CD14-positive monocyte (primary cell): ENCODE measurements at regions not wholly inside any gene's neighbourhood (a gene's known extent, or its start where the extent isn't known, plus 50 kb on each side); places are given as distances from the start of the nearest gene placed in this dataset.
A peak's percentile ranks its signal among the peaks of the same experiment; 100 is the strongest.

Source experiments
- DNase-seq, 3 donors: peaks; one replicate each; pipeline ENCODE4 v3.0.0-alpha.2; 2011 to 2022
- H2AFZ ChIP-seq: 2 replicates; pipeline ENCODE4 v1.6.0; 2012; ENCODE audit warnings: mild to moderate bottlenecking, low read depth, low read length, inconsistent platforms; ENCODE audit not compliant: insufficient read depth, poor library complexity, severe bottlenecking
- H3K27ac ChIP-seq, 2 donors: 1 replicate in 1 of 2; 2 replicates in 1 of 2; pipeline ENCODE4 v1.5.1; 2012 to 2013; ENCODE audit warnings: low read length in 2 of 2, control low read depth in 1 of 2, inconsistent platforms in 1 of 2, low read depth in 1 of 2, mild to moderate bottlenecking in 1 of 2
- H3K27me3 ChIP-seq, 2 donors: one replicate each; pipeline versions ENCODE4 v1.6.0 to v1.6.1; 2011 to 2013; ENCODE audit warnings: low read length in 2 of 2; ENCODE audit not compliant: control insufficient read depth in 2 of 2, insufficient read depth in 2 of 2
- H3K36me3 ChIP-seq, 2 donors: replicated peaks in 1 of 2; 1 replicate in 1 of 2; 2 replicates in 1 of 2; pipeline versions ENCODE4 v1.5.1 to v1.6.1; 2012 to 2013; ENCODE audit warnings: low read length in 2 of 2, control low read depth in 1 of 2, inconsistent platforms in 1 of 2, mild to moderate bottlenecking in 1 of 2; ENCODE audit not compliant: insufficient read depth in 2 of 2, control insufficient read depth in 1 of 2
- H3K4me1 ChIP-seq, 2 donors: 1 replicate in 1 of 2; 2 replicates in 1 of 2; pipeline versions ENCODE4 v1.5.1 to v1.6.1; 2012 to 2013; ENCODE audit warnings: low read length in 2 of 2, control low read depth in 1 of 2, inconsistent platforms in 1 of 2, mild to moderate bottlenecking in 1 of 2, moderate library complexity in 1 of 2; ENCODE audit not compliant: insufficient read depth in 2 of 2, control insufficient read depth in 1 of 2
- H3K4me2 ChIP-seq: replicated peaks from 2 replicates; pipeline ENCODE3; 2012; ENCODE audit warnings: low read length, moderate library complexity, mild to moderate bottlenecking; ENCODE audit not compliant: poor library complexity, severe bottlenecking; ENCODE audit errors: extremely low read depth
- H3K4me3 ChIP-seq, 3 experiments: fragments of 200-600 bp in 1 of 3; sonication (generic) in 1 of 3; replicated peaks in 1 of 3; 1 replicate in 2 of 3; 2 replicates in 1 of 3; pipeline ENCODE4 v1.5.1; 2011 to 2013; ENCODE audit warnings: low read length in 3 of 3, mild to moderate bottlenecking in 3 of 3, control low read depth in 2 of 3, low read depth in 2 of 3, inconsistent platforms in 1 of 3, moderate library complexity in 1 of 3
- H3K79me2 ChIP-seq: 2 replicates; pipeline ENCODE4 v1.6.0; 2012; ENCODE audit warnings: mild to moderate bottlenecking, control low read depth, inconsistent platforms, low read length, moderate library complexity; ENCODE audit not compliant: insufficient read depth
- H3K9ac ChIP-seq: 2 replicates; pipeline ENCODE4 v1.6.0; 2017; ENCODE audit warnings: low read length, mild to moderate bottlenecking; ENCODE audit not compliant: insufficient read depth, poor library complexity, severe bottlenecking
- H3K9me3 ChIP-seq, 2 donors: replicated peaks in 1 of 2; 1 replicate in 1 of 2; 2 replicates in 1 of 2; pipeline versions ENCODE4 v1.5.1 to v1.6.1; 2012 to 2013; ENCODE audit warnings: low read length in 2 of 2, control low read depth in 1 of 2; ENCODE audit not compliant: control insufficient read depth in 1 of 2, insufficient read depth in 1 of 2
- H4K20me1 ChIP-seq: 2 replicates; pipeline ENCODE4 v1.6.0; 2012; ENCODE audit warnings: mild to moderate bottlenecking, low read length, control low read depth, moderate library complexity; ENCODE audit not compliant: insufficient read depth
- H3K27ac Mint-ChIP-seq, 7 donors: one replicate each; pipeline ENCODE4 v1.8.0; 2020; ENCODE audit warnings: mild to moderate bottlenecking in 7 of 7, mixed read lengths in 7 of 7, moderate library complexity in 6 of 7, inconsistent platforms in 2 of 7
- H3K27me3 Mint-ChIP-seq, 3 donors: one replicate each; pipeline ENCODE4 v1.8.0; 2021 to 2022; ENCODE audit warnings: low read depth in 3 of 3, mild to moderate bottlenecking in 3 of 3, mixed read lengths in 3 of 3, moderate library complexity in 3 of 3, inconsistent platforms in 1 of 3
- H3K36me3 Mint-ChIP-seq, 2 donors: one replicate each; pipeline ENCODE4 v1.8.0; 2020; ENCODE audit warnings: mixed read lengths in 2 of 2, inconsistent platforms in 1 of 2, mild to moderate bottlenecking in 1 of 2
- H3K4me1 Mint-ChIP-seq: one replicate; pipeline ENCODE4 v1.8.0; 2020; ENCODE audit warnings: mild to moderate bottlenecking, mixed read lengths
- H3K4me3 Mint-ChIP-seq, 2 donors: one replicate each; pipeline ENCODE4 v1.8.0; 2020; ENCODE audit warnings: mild to moderate bottlenecking in 2 of 2, mixed read lengths in 2 of 2, moderate library complexity in 1 of 2
- H3K9me3 Mint-ChIP-seq, 7 donors: one replicate each; pipeline ENCODE4 v1.8.0; 2020 to 2022; ENCODE audit warnings: mixed read lengths in 7 of 7, mild to moderate bottlenecking in 6 of 7, moderate library complexity in 6 of 7, inconsistent platforms in 2 of 7
- CTCF ChIP-seq: fragments of 200-600 bp; IDR thresholded peaks from one replicate; pipeline ENCODE4 v1.8.0; 2022; ENCODE audit warnings: antibody characterized with exemption, mild to moderate bottlenecking
- WGBS: methylation state at CpG from one replicate; pipeline ENCODE4 v1.1.5; 2013; ENCODE audit warnings: missing lambda C conversion rate; ENCODE audit not compliant: insufficient coverage; 5-methylcytosine and 5-hydroxymethylcytosine counted together
- intact Hi-C, 2 donors: fragments of 100-400 bp; cut with micrococcal nuclease; formaldehyde crosslinking; loops; one replicate each; pipeline versions ENCODE4 v1.15.0 to v1.15.1; 2023

GRCh38 chr2:236671896-236672562 lies 102.4 kb downstream of the ACKR3 start:
- Histone ChIP-seq H2AFZ (no peak overlapping the region), H3K4me3 (no peak overlapping the region), H3K4me1 (no peaks in the 10 kb centered on the region), H3K79me2 (no peaks in the 10 kb centered on the region), H3K9ac (no peak overlapping the region), H3K27ac (no peak overlapping the region), H3K36me3 (no peaks in the 10 kb centered on the region), H4K20me1 (no peaks in the 10 kb centered on the region), H3K9me3 (no peaks in the 10 kb centered on the region), H3K27me3 (peaks cover 0 to 12% of the 10 kb centered on the region in 2 donors), H3K4me2 (no peak overlapping the region)
- WGBS: 90% methylated on average over 8 of the region's 11 CpGs
- intact Hi-C loops: no loop called here
- Mint-ChIP-seq H3K36me3 (no peaks in the 10 kb centered on the region), H3K27me3 (peaks cover 17 to 27% (median 25%) of the 10 kb centered on the region in 3 donors), H3K9me3 (peaks cover 0 to 10% (median 0%) of the 10 kb centered on the region in 7 donors), H3K27ac (peak overlapping the region in 1 of 7 donors; percentile 5), H3K4me1 (no peaks in the 10 kb centered on the region), H3K4me3 (no peak overlapping the region)
- no peak for DNase-seq
- TF ChIP-seq CTCF: no peak

GRCh38 chr2:236672606-236673005 lies 103.0 kb downstream of the ACKR3 start:
- H3K36me3 ChIP-seq: no peaks in the 10 kb centered on the region
- no peaks in the 10 kb centered on the region for H3K36me3 Mint-ChIP-seq
- peaks cover 20 to 31% (median 27%) of the 10 kb centered on the region in 3 donors for H3K27me3 Mint-ChIP-seq
- no peaks in the 10 kb centered on the region for H3K4me1 Mint-ChIP-seq
- H3K27ac Mint-ChIP-seq: peak overlapping the region in 1 of 7 donors; percentile 5
- no peaks in the 10 kb centered on the region for H3K9me3 ChIP-seq
- H3K9ac ChIP-seq: no peak overlapping the region
- WGBS: 97% methylated on average over 4 of the region's 5 CpGs
- no peak for DNase-seq
- no peaks in the 10 kb centered on the region for H4K20me1 ChIP-seq
- peaks cover 0 to 14% of the 10 kb centered on the region in 2 donors for H3K27me3 ChIP-seq
- H3K27ac ChIP-seq: no peak overlapping the region
- H2AFZ ChIP-seq: no peak overlapping the region
- no peak overlapping the region for H3K4me2 ChIP-seq
- intact Hi-C loops: no loop called here
- no peak overlapping the region for H3K4me3 Mint-ChIP-seq
- H3K4me1 ChIP-seq: no peaks in the 10 kb centered on the region
- no peak for TF ChIP-seq CTCF
- H3K79me2 ChIP-seq: no peaks in the 10 kb centered on the region
- peaks cover 0 to 10% (median 0%) of the 10 kb centered on the region in 7 donors for H3K9me3 Mint-ChIP-seq
- H3K4me3 ChIP-seq: no peak overlapping the region
